Nephron (organoid): ENCODE measurements at regions not wholly inside any gene's neighbourhood (a gene's known extent, or its start where the extent isn't known, plus 50 kb on each side); places are given as distances from the start of the nearest gene placed in this dataset.

ENCODE experiments used
- H3K27ac Mint-ChIP-seq, 3 experiments: 2 replicates each; pipeline ENCODE4 v1.8.0; 2020; ENCODE audit warnings: mixed read lengths in 3 of 3, mild to moderate bottlenecking in 2 of 3, moderate library complexity in 1 of 3
- H3K27me3 Mint-ChIP-seq: 2 replicates; pipeline ENCODE4 v1.8.0; 2021; ENCODE audit warnings: low read depth, mild to moderate bottlenecking, moderate library complexity, mixed read lengths
- H3K36me3 Mint-ChIP-seq: 2 replicates; pipeline ENCODE4 v1.8.0; 2020; ENCODE audit warnings: low read depth, mixed read lengths
- H3K4me1 Mint-ChIP-seq: 2 replicates; pipeline ENCODE4 v1.8.0; 2020; ENCODE audit warnings: mixed read lengths
- H3K4me3 Mint-ChIP-seq, 3 experiments: 2 replicates each; pipeline ENCODE4 v1.8.0; 2020; ENCODE audit warnings: mild to moderate bottlenecking in 3 of 3, mixed read lengths in 3 of 3, moderate library complexity in 2 of 3
- H3K9me3 Mint-ChIP-seq: 2 replicates; pipeline ENCODE4 v1.8.0; 2020; ENCODE audit warnings: mixed read lengths
- TF ChIP-seq, protein P1 (sequence below), 3 experiments: fragments of 200-600 bp; sonication (generic); IDR thresholded peaks; one replicate each; pipeline ENCODE4 v1.5.0; 2021; ENCODE audit warnings: antibody characterized with exemption in 3 of 3; ENCODE audit not compliant: unreplicated experiment in 3 of 3

DNA sequence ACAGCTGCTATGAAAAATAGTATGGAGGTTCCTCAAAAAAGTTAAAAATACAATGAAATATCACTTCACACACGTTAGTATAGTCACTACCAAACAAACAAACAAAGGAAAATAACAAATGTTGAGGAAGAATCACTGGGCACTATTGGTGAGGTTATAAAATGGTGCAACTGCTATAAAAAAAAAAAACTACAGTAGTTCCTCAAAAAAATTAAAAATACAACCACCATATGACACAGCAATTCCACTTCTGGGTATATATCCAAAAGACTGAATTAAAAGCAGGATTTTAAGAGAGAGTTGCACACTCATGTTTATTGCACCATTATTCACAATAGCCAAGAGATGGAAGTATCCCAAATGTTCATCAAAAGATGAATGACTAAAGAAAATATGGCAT is 80.9 kb upstream of the POU3F3 start:
- no peak overlapping the region for H3K4me3 Mint-ChIP-seq
- no peaks in the 10 kb centered on the region for H3K36me3 Mint-ChIP-seq
- no peaks in the 10 kb centered on the region for H3K27me3 Mint-ChIP-seq
- H3K27ac Mint-ChIP-seq = no peak overlapping the region
- TF ChIP-seq, protein P1, sequence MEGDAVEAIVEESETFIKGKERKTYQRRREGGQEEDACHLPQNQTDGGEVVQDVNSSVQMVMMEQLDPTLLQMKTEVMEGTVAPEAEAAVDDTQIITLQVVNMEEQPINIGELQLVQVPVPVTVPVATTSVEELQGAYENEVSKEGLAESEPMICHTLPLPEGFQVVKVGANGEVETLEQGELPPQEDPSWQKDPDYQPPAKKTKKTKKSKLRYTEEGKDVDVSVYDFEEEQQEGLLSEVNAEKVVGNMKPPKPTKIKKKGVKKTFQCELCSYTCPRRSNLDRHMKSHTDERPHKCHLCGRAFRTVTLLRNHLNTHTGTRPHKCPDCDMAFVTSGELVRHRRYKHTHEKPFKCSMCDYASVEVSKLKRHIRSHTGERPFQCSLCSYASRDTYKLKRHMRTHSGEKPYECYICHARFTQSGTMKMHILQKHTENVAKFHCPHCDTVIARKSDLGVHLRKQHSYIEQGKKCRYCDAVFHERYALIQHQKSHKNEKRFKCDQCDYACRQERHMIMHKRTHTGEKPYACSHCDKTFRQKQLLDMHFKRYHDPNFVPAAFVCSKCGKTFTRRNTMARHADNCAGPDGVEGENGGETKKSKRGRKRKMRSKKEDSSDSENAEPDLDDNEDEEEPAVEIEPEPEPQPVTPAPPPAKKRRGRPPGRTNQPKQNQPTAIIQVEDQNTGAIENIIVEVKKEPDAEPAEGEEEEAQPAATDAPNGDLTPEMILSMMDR (IDR thresholded peaks at IDR 0.05; ENCODE audit: unreplicated experiment in 3 of 3) = no peak
- H3K4me1 Mint-ChIP-seq = no peaks in the 10 kb centered on the region
- peaks cover 5% of the 10 kb centered on the region for H3K9me3 Mint-ChIP-seq

DNA sequence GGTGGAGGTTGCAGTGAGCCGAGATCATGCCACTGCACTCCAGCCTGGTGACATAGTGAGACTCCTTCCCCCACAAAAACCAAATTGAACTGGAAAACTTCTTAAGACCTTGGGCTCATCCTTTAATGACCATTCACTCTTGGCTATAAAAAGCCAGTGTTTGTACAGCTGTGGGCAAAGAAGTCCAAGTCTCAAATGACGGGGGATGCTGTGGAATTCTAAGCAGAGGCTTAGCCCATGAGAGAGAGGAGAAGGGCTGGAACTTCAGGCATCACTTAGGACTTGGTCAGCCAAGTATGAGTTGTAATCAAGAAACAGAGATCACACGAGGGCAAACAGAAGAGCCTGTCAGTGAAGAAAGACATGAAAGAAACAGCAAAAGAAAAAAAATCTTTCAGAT is 79.3 kb upstream of the POU3F3 start:
- TF ChIP-seq, protein P1 (IDR thresholded peaks at IDR 0.05; ENCODE audit: unreplicated experiment in 3 of 3) = no peak

DNA sequence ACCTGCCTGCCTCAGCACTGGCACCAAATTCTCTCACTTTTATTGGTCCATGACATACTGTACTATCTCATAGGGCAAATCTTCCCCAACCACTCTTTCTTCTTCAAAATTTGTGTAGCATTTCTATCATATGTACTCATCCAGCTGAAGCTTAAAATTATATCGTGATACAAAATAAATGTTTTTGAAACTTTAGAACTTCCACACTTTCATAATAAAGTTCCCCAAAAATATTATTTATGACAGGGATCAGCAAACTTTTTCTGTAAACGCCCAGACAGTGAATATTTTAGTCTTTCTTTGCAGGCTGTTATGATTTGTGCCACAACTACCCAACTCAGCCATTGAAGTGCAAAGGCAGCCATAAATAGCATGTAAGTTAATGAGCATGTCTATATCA is 76.2 kb upstream of the POU3F3 start:
- no peaks in the 10 kb centered on the region for H3K36me3 Mint-ChIP-seq
- no peaks in the 10 kb centered on the region for H3K4me1 Mint-ChIP-seq
- H3K27ac Mint-ChIP-seq = no peak overlapping the region
- no peaks in the 10 kb centered on the region for H3K27me3 Mint-ChIP-seq
- no peak overlapping the region for H3K4me3 Mint-ChIP-seq
- TF ChIP-seq, protein P1 (IDR thresholded peaks at IDR 0.05; ENCODE audit: unreplicated experiment in 3 of 3) = no peak
- no peaks in the 10 kb centered on the region for H3K9me3 Mint-ChIP-seq

More for the DNA sequence above, 79.3 kb upstream of the POU3F3 start:
- Mint-ChIP-seq H3K27me3 (no peaks in the 10 kb centered on the region), H3K36me3 (no peaks in the 10 kb centered on the region), H3K27ac (no peak overlapping the region), H3K4me1 (no peaks in the 10 kb centered on the region), H3K4me3 (no peak overlapping the region), H3K9me3 (peaks cover 1% of the 10 kb centered on the region)

DNA sequence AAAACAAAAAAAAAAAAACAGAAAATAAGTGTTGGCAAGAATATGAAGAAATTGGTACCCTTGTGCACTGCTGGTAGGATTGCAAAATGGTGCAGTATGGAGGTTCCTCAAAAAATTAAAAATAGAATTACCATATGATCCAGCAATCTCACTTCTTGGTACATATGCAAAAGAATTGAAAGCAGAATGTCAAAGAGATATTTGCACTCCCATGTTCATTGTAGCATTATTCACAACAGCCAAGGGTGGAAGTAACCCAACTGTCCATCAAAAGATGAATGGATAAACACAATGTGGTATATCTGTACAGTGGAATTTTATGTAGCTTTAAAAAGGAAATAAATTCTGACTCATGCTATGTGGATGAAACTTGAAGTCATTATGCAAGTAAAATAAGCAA is 72.8 kb upstream of the POU3F3 start:
- TF ChIP-seq, protein P1 (IDR thresholded peaks at IDR 0.05; ENCODE audit: unreplicated experiment in 3 of 3) = no peak

DNA sequence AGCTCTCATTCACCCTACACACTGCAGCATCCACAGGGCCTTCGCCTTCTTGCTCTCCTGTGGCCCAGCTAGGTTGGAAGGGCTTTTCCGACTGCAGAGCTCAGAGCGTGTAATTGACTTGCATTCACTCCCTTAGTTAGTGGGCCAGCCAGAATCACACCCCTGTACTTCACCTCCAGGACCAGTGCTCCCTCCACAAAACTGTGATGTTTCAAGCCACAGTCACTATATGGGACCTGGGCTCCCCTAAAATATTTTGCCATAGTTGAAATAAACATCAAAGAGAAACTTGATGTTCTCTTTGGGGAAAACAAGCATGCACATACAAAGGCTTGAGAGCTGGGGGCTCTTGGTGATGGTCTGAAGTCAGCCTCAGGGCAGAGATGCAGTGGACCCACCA is 69.7 kb upstream of the POU3F3 start:
- H3K27ac Mint-ChIP-seq = no peak overlapping the region
- no peaks in the 10 kb centered on the region for H3K9me3 Mint-ChIP-seq
- TF ChIP-seq, protein P1 (IDR thresholded peaks at IDR 0.05; ENCODE audit: unreplicated experiment in 3 of 3) = no peak
- H3K4me1 Mint-ChIP-seq = peaks cover 3% of the 10 kb centered on the region
- no peak overlapping the region for H3K4me3 Mint-ChIP-seq
- H3K27me3 Mint-ChIP-seq = peaks cover 31% of the 10 kb centered on the region
- no peaks in the 10 kb centered on the region for H3K36me3 Mint-ChIP-seq

More for the DNA sequence above, 72.8 kb upstream of the POU3F3 start:
- Mint-ChIP-seq H3K4me3 (no peak overlapping the region), H3K27me3 (peaks cover 8% of the 10 kb centered on the region), H3K27ac (no peak overlapping the region), H3K4me1 (no peaks in the 10 kb centered on the region), H3K9me3 (no peaks in the 10 kb centered on the region), H3K36me3 (no peaks in the 10 kb centered on the region)

DNA sequence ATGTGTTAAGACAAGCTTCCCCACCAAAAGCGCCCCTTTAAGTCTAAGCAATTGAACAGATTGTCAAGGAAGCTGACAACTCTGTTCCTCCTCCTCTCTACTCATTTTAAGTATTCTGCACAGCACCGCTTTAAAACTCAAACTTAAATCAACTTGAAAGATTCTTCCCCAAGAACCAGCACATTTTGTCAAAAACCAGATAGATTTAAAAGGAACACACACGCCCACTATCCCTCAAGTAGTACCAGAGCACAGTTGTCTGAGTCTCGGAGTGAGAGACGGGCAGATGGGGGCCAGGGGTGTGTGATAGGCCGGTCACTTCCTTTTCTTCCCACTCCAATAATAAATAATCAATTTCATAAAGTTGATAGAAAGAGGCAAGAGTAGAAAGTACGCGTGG is 67.7 kb upstream of the POU3F3 start:
- TF ChIP-seq, protein P1 (IDR thresholded peaks at IDR 0.05; ENCODE audit: unreplicated experiment in 3 of 3) = no peak
- H3K9me3 Mint-ChIP-seq = no peaks in the 10 kb centered on the region
- H3K27me3 Mint-ChIP-seq = peaks cover 36% of the 10 kb centered on the region
- no peak overlapping the region for H3K27ac Mint-ChIP-seq
- peaks cover 14% of the 10 kb centered on the region for H3K4me1 Mint-ChIP-seq
- H3K36me3 Mint-ChIP-seq = no peaks in the 10 kb centered on the region
- no peak overlapping the region for H3K4me3 Mint-ChIP-seq
